GM18519 (cell line): ENCODE measurements at regions not wholly inside any gene's neighbourhood (a gene's known extent, or its start where the extent isn't known, plus 50 kb on each side); places are given as distances from the start of the nearest gene placed in this dataset.

Source experiments
- ATAC-seq: cut with Tn5 transposase; IDR thresholded peaks from one replicate; pipeline ENCODE4 v1.9.1; 2021; ENCODE audit warnings: mild to moderate bottlenecking, moderate library complexity; ENCODE audit not compliant: unreplicated experiment, low FRiP score

- no peak for ATAC-seq
These were observed 463.5 kb downstream of the TAFA4 start for GRCh38 chr3:68468695-68469375.

DNA sequence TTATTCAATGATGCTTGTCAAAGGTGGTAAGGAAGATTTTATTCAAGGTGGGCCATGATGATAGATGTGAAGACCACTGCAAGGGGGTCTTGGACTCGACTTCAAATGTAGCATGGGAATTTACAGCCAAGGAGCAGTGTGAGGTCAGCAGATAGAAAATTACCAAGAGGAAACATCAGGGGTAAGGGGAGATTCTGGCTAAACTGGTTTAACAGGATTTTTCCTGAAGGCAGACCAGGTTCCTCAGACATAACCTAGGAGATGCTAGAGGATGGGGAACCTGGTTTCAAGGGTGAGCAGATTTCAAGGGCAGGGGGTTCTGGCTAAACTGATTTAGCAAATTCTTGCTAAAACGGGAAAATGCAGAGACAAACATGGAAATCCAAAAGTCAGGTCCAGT, 464.9 kb downstream of the TAFA4 start:
- ATAC-seq = no peak

DNA sequence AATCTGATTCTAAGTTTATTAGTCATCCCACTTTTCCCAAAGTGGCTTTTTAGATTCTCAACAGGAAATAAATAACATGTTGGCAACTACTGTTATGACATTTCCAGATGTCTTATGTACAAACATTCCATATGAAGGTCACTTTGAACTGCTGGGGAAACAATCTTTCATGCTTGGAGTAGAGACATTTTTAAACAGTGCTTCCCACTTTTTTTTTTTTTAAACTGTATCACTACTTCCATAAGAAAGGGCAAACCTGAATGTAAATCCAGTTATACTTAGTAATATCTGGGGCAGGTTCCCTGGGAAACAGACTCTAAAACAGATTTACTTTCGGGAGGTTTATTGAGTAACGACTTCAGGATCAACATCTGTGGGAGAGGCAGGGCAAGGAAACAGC, 473.8 kb downstream of the TAFA4 start:
- no peak for ATAC-seq

DNA sequence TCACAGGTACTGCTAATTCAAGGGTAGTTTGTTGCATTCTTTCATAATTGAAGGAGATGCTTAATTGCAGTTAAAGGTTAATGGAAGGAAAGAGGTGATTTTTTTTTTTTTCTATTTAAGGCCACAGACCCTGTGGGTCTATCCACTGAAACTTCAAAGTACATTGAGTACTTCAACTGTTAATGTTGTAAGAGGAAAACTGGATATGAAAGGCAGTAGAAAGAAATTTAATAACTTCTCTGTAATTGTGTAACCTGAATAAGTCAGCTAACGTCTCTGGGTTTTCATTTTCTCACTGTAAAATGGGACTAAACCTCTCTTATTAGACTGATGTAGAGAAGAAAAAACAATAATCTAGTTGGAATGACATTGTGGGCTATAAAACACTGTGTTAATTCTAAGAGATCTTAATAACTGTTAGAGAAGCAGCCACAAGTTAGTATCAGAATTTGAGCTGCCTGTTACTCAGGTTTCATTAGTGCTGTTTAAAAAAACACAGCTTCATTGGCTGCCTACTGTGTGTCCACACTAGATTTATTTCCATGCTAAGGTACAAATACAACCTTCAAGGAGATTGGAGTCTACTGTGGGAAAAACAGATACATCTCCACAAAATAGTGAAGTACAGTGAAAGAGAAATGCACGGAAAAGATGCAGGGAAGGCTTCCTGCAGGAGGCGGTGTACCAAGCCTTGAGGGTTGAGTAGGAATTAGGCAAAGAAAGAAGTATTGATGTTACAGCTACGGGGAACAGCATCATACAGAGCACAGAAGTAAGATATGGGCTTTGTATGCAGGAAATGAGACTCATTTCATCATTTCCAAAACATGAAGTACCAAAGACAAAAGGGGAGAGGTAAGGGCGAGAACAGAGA, 483.6 kb downstream of the TAFA4 start:
- no peak for ATAC-seq

DNA sequence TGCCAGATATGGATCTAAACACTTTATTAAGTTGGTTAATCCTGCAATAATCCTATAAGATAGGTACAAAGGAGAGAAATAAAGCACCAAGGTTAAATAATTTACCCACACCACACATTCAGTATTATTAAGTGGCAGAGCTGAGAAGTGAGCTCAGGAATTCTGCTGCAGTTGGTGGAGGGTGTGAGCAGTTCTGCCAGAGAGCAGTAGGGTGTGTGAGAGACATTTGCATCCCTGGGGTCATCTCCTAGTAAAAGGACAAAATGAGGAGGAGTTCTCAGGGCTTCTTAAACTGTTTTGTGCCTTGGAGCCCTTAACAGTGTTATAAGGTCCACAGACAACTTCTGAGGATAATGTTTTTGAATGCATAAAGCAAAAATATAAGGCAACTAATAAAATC, 484.5 kb downstream of the TAFA4 start:
- no peak for ATAC-seq

- no peak for ATAC-seq
These were observed 491.3 kb downstream of the TAFA4 start for GRCh38 chr3:68441054-68441453.

GRCh38 chr3:68436619-68437401, 495.5 kb downstream of the TAFA4 start:
- ATAC-seq = no peak

GRCh38 chr3:68428495-68428894, 503.9 kb downstream of the TAFA4 start:
- ATAC-seq = no peak

DNA sequence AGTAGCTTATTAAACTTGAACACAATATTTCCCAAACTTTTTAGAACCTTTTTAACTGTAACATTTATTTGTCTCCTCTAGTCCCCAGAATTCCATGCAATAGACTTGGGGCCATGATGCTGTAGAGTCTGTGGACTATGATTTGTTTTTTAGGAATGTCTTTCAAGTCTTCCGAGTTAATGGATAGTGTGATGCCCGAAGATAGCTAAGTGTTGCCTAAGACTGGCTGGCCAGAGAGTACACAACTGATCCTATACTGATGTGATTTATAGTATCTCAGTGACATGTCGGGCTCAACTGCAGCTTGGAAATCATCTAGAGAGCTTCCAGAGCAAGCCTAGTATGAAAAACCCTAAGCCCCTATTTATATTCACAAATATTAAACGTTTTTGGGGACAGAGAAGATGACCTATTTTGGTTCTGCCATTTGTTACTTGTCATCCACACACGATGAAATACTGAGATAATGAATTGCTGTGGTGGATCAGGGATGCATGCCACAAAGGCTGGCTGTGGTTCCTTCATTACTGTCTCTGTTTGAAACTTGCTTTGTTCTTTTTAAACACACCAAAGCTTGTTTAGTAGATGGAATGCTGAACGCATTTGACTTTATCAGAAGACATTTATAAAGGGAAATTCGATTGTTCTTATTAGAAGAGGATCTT, 507.4 kb downstream of the TAFA4 start:
- ATAC-seq = no peak

GRCh38 chr3:68408626-68409025, 523.7 kb downstream of the TAFA4 start:
- no peak for ATAC-seq

- ATAC-seq = no peak
These were observed 528.6 kb downstream of the TAFA4 start for GRCh38 chr3:68403741-68404140.

GRCh38 chr3:68402235-68402918, 530.0 kb downstream of the TAFA4 start:
- ATAC-seq = no peak

GRCh38 chr3:68378631-68379030, 553.7 kb downstream of the TAFA4 start:
- ATAC-seq = no peak

GRCh38 chr3:68373727-68374126, 558.6 kb downstream of the TAFA4 start:
- no peak for ATAC-seq

DNA sequence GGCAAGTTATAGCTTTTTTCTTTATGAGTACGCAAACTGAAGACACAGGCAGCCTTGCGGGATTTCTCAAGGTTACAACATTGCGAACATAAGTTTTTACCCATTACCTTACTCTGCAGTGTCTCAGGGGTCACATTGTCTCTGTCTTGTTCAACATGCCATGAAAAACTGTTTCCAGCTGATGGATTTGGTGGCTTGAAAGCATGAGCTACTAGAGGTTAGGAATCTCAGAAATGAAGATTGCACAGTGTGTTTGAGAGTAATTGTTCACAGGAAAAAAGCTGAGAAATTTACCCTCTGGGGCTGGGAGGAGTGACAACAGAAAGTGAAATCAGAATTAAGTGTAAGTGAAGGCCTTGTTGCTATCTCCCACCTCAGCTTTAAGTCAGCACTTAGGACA, 568.6 kb downstream of the TAFA4 start:
- no peak for ATAC-seq

DNA sequence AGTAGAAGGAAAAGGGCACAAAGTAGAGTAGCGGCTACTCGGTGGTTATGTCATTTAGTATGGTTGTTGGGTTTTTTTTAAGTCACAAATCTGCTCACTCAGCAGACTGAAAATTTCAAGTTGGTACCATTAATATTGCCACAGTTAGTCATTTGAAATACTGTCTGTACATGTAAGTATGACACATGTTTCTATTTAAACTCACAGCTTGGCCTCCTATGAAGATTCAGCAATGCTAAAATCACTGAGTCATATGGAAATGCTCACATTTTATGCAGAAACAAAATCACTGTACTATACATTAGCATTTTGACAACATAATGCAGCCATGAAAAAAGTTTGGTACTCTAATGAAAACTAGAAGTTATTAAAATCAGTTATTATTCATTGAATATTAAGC, 571.9 kb downstream of the TAFA4 start:
- no peak for ATAC-seq

DNA sequence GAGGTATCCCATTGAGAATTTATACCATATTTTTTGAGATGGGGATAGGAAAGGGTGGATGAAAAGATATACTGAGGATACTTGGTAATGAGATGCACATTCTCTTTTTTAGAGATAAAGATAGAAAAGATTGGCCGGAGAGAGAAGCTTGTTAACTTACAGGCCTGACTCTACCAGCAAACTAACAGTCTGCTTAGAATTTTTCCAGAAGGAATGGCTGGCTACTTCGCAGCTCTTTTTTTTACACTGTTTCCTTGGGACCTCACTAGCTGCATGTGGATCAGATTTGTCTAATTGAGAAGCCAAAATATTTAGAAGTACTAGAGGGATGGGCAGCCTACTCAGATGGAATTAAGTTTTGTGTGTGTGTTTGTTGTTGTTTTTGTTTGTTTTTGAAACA, 586.6 kb downstream of the TAFA4 start:
- ATAC-seq = no peak

GRCh38 chr3:68342426-68342825, 589.9 kb downstream of the TAFA4 start:
- no peak for ATAC-seq

GRCh38 chr3:68336042-68336441, 596.3 kb downstream of the TAFA4 start:
- ATAC-seq = no peak

- no peak for ATAC-seq
These were observed 597.9 kb downstream of the TAFA4 start for GRCh38 chr3:68334367-68334986.
